CD14-positive monocyte (primary cell): ENCODE measurements at regions not wholly inside any gene's neighbourhood (a gene's known extent, or its start where the extent isn't known, plus 50 kb on each side); places are given as distances from the start of the nearest gene placed in this dataset.
A peak's percentile ranks its signal among the peaks of the same experiment; 100 is the strongest.

Experiments
- DNase-seq, 3 donors: peaks; one replicate each; pipeline ENCODE4 v3.0.0-alpha.2; 2011 to 2022
- H2AFZ ChIP-seq: 2 replicates; pipeline ENCODE4 v1.6.0; 2012; ENCODE audit warnings: mild to moderate bottlenecking, low read depth, low read length, inconsistent platforms; ENCODE audit not compliant: insufficient read depth, poor library complexity, severe bottlenecking
- H3K27ac ChIP-seq, 2 donors: 1 replicate in 1 of 2; 2 replicates in 1 of 2; pipeline ENCODE4 v1.5.1; 2012 to 2013; ENCODE audit warnings: low read length in 2 of 2, control low read depth in 1 of 2, inconsistent platforms in 1 of 2, low read depth in 1 of 2, mild to moderate bottlenecking in 1 of 2
- H3K27me3 ChIP-seq, 2 donors: one replicate each; pipeline versions ENCODE4 v1.6.0 to v1.6.1; 2011 to 2013; ENCODE audit warnings: low read length in 2 of 2; ENCODE audit not compliant: control insufficient read depth in 2 of 2, insufficient read depth in 2 of 2
- H3K36me3 ChIP-seq, 2 donors: replicated peaks in 1 of 2; 1 replicate in 1 of 2; 2 replicates in 1 of 2; pipeline versions ENCODE4 v1.5.1 to v1.6.1; 2012 to 2013; ENCODE audit warnings: low read length in 2 of 2, control low read depth in 1 of 2, inconsistent platforms in 1 of 2, mild to moderate bottlenecking in 1 of 2; ENCODE audit not compliant: insufficient read depth in 2 of 2, control insufficient read depth in 1 of 2
- H3K4me1 ChIP-seq, 2 donors: 1 replicate in 1 of 2; 2 replicates in 1 of 2; pipeline versions ENCODE4 v1.5.1 to v1.6.1; 2012 to 2013; ENCODE audit warnings: low read length in 2 of 2, control low read depth in 1 of 2, inconsistent platforms in 1 of 2, mild to moderate bottlenecking in 1 of 2, moderate library complexity in 1 of 2; ENCODE audit not compliant: insufficient read depth in 2 of 2, control insufficient read depth in 1 of 2
- H3K4me2 ChIP-seq: replicated peaks from 2 replicates; pipeline ENCODE3; 2012; ENCODE audit warnings: low read length, moderate library complexity, mild to moderate bottlenecking; ENCODE audit not compliant: poor library complexity, severe bottlenecking; ENCODE audit errors: extremely low read depth
- H3K4me3 ChIP-seq, 3 experiments: fragments of 200-600 bp in 1 of 3; sonication (generic) in 1 of 3; replicated peaks in 1 of 3; 1 replicate in 2 of 3; 2 replicates in 1 of 3; pipeline ENCODE4 v1.5.1; 2011 to 2013; ENCODE audit warnings: low read length in 3 of 3, mild to moderate bottlenecking in 3 of 3, control low read depth in 2 of 3, low read depth in 2 of 3, inconsistent platforms in 1 of 3, moderate library complexity in 1 of 3
- H3K79me2 ChIP-seq: 2 replicates; pipeline ENCODE4 v1.6.0; 2012; ENCODE audit warnings: mild to moderate bottlenecking, control low read depth, inconsistent platforms, low read length, moderate library complexity; ENCODE audit not compliant: insufficient read depth
- H3K9ac ChIP-seq: 2 replicates; pipeline ENCODE4 v1.6.0; 2017; ENCODE audit warnings: low read length, mild to moderate bottlenecking; ENCODE audit not compliant: insufficient read depth, poor library complexity, severe bottlenecking
- H3K9me3 ChIP-seq, 2 donors: replicated peaks in 1 of 2; 1 replicate in 1 of 2; 2 replicates in 1 of 2; pipeline versions ENCODE4 v1.5.1 to v1.6.1; 2012 to 2013; ENCODE audit warnings: low read length in 2 of 2, control low read depth in 1 of 2; ENCODE audit not compliant: control insufficient read depth in 1 of 2, insufficient read depth in 1 of 2
- H4K20me1 ChIP-seq: 2 replicates; pipeline ENCODE4 v1.6.0; 2012; ENCODE audit warnings: mild to moderate bottlenecking, low read length, control low read depth, moderate library complexity; ENCODE audit not compliant: insufficient read depth
- H3K27ac Mint-ChIP-seq, 7 donors: one replicate each; pipeline ENCODE4 v1.8.0; 2020; ENCODE audit warnings: mild to moderate bottlenecking in 7 of 7, mixed read lengths in 7 of 7, moderate library complexity in 6 of 7, inconsistent platforms in 2 of 7
- H3K27me3 Mint-ChIP-seq, 3 donors: one replicate each; pipeline ENCODE4 v1.8.0; 2021 to 2022; ENCODE audit warnings: low read depth in 3 of 3, mild to moderate bottlenecking in 3 of 3, mixed read lengths in 3 of 3, moderate library complexity in 3 of 3, inconsistent platforms in 1 of 3
- H3K36me3 Mint-ChIP-seq, 2 donors: one replicate each; pipeline ENCODE4 v1.8.0; 2020; ENCODE audit warnings: mixed read lengths in 2 of 2, inconsistent platforms in 1 of 2, mild to moderate bottlenecking in 1 of 2
- H3K4me1 Mint-ChIP-seq: one replicate; pipeline ENCODE4 v1.8.0; 2020; ENCODE audit warnings: mild to moderate bottlenecking, mixed read lengths
- H3K4me3 Mint-ChIP-seq, 2 donors: one replicate each; pipeline ENCODE4 v1.8.0; 2020; ENCODE audit warnings: mild to moderate bottlenecking in 2 of 2, mixed read lengths in 2 of 2, moderate library complexity in 1 of 2
- H3K9me3 Mint-ChIP-seq, 7 donors: one replicate each; pipeline ENCODE4 v1.8.0; 2020 to 2022; ENCODE audit warnings: mixed read lengths in 7 of 7, mild to moderate bottlenecking in 6 of 7, moderate library complexity in 6 of 7, inconsistent platforms in 2 of 7
- WGBS: methylation state at CpG from one replicate; pipeline ENCODE4 v1.1.5; 2013; ENCODE audit warnings: missing lambda C conversion rate; ENCODE audit not compliant: insufficient coverage; 5-methylcytosine and 5-hydroxymethylcytosine counted together
- intact Hi-C, 2 donors: fragments of 100-400 bp; cut with micrococcal nuclease; formaldehyde crosslinking; loops; one replicate each; pipeline versions ENCODE4 v1.15.0 to v1.15.1; 2023
- TF ChIP-seq, protein P1 (sequence below): fragments of 200-600 bp; IDR thresholded peaks from one replicate; pipeline ENCODE4 v1.8.0; 2022; ENCODE audit warnings: antibody characterized with exemption, mild to moderate bottlenecking

DNA sequence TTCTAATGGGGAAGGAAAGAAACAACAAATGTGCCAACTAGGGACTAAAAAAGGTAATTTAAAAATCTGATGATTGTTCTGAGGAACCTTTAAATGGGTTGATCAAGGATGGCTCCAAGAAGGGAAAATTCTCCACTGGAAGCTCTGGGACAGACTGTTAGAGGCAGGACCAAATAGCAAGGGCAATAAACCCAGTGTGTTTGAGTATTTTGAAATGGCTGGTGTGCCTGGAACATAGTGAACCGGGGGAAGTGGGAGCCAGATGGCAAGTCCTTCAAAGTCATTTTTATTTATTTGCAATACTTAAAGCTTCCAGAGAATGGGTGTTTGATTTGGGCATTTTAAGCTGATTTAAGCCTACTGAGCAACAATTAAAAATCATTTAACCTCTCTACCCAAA lies 587.7 kb upstream of the MEF2C start:
- H3K9me3 ChIP-seq = no peaks in the 10 kb centered on the region
- intact Hi-C loops = no loop called here
- Mint-ChIP-seq H3K4me3 (no peak overlapping the region), H3K27me3 (no peaks in the 10 kb centered on the region), H3K36me3 (no peaks in the 10 kb centered on the region), H3K27ac (no peak overlapping the region), H3K4me1 (peaks cover 4% of the 10 kb centered on the region), H3K9me3 (peaks cover 0 to 6% (median 0%) of the 10 kb centered on the region in 7 donors)
- no peaks in the 10 kb centered on the region for H3K36me3 ChIP-seq
- H3K27ac ChIP-seq = no peak overlapping the region
- H4K20me1 ChIP-seq = no peaks in the 10 kb centered on the region
- H3K79me2 ChIP-seq = no peaks in the 10 kb centered on the region
- no peak overlapping the region for H3K4me3 ChIP-seq
- no peaks in the 10 kb centered on the region for H3K27me3 ChIP-seq
- no peak overlapping the region for H3K9ac ChIP-seq
- no CpG with 5 or more reads among the region's 1 CpG for WGBS
- TF ChIP-seq, protein P1, sequence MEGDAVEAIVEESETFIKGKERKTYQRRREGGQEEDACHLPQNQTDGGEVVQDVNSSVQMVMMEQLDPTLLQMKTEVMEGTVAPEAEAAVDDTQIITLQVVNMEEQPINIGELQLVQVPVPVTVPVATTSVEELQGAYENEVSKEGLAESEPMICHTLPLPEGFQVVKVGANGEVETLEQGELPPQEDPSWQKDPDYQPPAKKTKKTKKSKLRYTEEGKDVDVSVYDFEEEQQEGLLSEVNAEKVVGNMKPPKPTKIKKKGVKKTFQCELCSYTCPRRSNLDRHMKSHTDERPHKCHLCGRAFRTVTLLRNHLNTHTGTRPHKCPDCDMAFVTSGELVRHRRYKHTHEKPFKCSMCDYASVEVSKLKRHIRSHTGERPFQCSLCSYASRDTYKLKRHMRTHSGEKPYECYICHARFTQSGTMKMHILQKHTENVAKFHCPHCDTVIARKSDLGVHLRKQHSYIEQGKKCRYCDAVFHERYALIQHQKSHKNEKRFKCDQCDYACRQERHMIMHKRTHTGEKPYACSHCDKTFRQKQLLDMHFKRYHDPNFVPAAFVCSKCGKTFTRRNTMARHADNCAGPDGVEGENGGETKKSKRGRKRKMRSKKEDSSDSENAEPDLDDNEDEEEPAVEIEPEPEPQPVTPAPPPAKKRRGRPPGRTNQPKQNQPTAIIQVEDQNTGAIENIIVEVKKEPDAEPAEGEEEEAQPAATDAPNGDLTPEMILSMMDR = no peak
- no peak overlapping the region for H3K4me2 ChIP-seq
- H2AFZ ChIP-seq = no peak overlapping the region
- peaks cover 0 to 3% of the 10 kb centered on the region in 2 donors for H3K4me1 ChIP-seq
- no peak for DNase-seq

DNA sequence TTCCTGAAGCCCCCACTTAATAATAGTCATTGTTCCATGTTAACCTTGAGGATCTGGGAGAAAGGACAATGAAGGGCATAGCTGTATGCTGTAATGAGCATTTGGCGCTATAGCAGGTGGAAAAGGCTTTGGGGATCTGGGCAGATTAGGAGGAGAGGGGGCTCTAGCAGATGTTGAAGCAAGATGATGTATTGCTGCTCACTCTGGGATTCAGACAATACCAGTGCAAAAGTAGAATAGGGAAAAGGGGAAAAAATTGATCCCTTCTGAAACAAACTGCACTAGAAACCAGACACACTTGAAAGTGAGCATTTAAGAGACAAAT lies 575.3 kb upstream of the MEF2C start:
- DNase-seq = no peak
- WGBS = 100% methylated on average over 1 of the region's 1 CpG
- no peaks in the 10 kb centered on the region for H3K36me3 Mint-ChIP-seq
- peaks cover 0 to 14% (median 0%) of the 10 kb centered on the region in 7 donors for H3K9me3 Mint-ChIP-seq
- Histone ChIP-seq H4K20me1 (no peaks in the 10 kb centered on the region), H3K79me2 (no peaks in the 10 kb centered on the region), H2AFZ (peak overlapping the region; percentile 33), H3K36me3 (no peaks in the 10 kb centered on the region), H3K9me3 (no peaks in the 10 kb centered on the region), H3K9ac (no peak overlapping the region), H3K4me1 (peaks cover 16 to 21% of the 10 kb centered on the region in 2 donors), H3K4me3 (no peak overlapping the region), H3K27me3 (no peaks in the 10 kb centered on the region), H3K27ac (no peak overlapping the region), H3K4me2 (peak overlapping the region; percentile 4)
- peak overlapping the region in 1 of 2 donors; percentile 49 for H3K4me3 Mint-ChIP-seq
- H3K27ac Mint-ChIP-seq = peak overlapping the region in 3 of 7 donors; percentile 38 to 69 (median 51)
- peaks cover 0 to 2% (median 0%) of the 10 kb centered on the region in 3 donors for H3K27me3 Mint-ChIP-seq
- TF ChIP-seq, protein P1 = no peak
- intact Hi-C loops = no loop called here
- peaks cover 24% of the 10 kb centered on the region for H3K4me1 Mint-ChIP-seq
